Endothelial cell of umbilical vein (primary cell): ENCODE measurements at regions not wholly inside any gene's neighbourhood (a gene's known extent, or its start where the extent isn't known, plus 50 kb on each side); places are given as distances from the start of the nearest gene placed in this dataset.

Source experiments
- EZH2 ChIP-seq: IDR thresholded peaks from 2 replicates; pipeline ENCODE4 v1.6.1; 2012; ENCODE audit warnings: borderline replicate concordance, low read depth, mild to moderate bottlenecking, moderate library complexity, low read length, inconsistent platforms; ENCODE audit not compliant: severe bottlenecking
- POLR2A ChIP-seq: IDR thresholded peaks from 2 replicates; pipeline ENCODE4 v1.6.1; 2012; ENCODE audit warnings: low read depth, mild to moderate bottlenecking, control low read depth, low read length
- TF ChIP-seq, protein P1 (sequence below), 2 donors: IDR thresholded peaks; 1 replicate in 1 of 2; 2 replicates in 1 of 2; pipeline ENCODE4 v1.5.1; 2011; ENCODE audit warnings: low read length in 2 of 2, mild to moderate bottlenecking in 2 of 2, moderate library complexity in 2 of 2, control low read depth in 1 of 2, inconsistent platforms in 1 of 2, low read depth in 1 of 2; ENCODE audit not compliant: insufficient read depth in 1 of 2; ENCODE audit errors: extremely low read depth in 1 of 2
- TF ChIP-seq, protein P2 (sequence below): IDR thresholded peaks from 2 replicates; pipeline ENCODE4 v1.6.1; 2011; ENCODE audit not compliant: insufficient read depth, insufficient read length

DNA sequence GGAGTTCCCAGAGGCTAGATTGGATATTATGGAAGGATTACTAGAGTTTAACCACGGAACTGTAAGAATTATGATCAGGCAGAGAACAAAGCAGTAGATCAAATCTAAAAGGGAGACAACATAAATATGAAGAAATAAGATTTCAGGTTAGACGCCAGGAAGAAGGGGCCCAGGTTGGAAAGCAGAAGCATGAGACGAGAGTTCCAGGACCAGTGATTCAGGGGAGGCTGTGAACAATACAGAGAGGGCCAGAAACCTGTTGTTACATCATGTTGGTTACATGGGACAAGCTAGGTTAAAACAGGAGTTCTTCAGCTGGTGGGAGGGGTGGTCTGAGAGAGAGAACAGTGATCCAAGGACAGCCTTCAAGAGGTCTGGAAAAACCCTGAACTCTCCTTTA lies 128.4 kb upstream of the MROH9 start:
- TF ChIP-seq EZH2 (no peak), POLR2A (no peak)
- TF ChIP-seq, protein P1, sequence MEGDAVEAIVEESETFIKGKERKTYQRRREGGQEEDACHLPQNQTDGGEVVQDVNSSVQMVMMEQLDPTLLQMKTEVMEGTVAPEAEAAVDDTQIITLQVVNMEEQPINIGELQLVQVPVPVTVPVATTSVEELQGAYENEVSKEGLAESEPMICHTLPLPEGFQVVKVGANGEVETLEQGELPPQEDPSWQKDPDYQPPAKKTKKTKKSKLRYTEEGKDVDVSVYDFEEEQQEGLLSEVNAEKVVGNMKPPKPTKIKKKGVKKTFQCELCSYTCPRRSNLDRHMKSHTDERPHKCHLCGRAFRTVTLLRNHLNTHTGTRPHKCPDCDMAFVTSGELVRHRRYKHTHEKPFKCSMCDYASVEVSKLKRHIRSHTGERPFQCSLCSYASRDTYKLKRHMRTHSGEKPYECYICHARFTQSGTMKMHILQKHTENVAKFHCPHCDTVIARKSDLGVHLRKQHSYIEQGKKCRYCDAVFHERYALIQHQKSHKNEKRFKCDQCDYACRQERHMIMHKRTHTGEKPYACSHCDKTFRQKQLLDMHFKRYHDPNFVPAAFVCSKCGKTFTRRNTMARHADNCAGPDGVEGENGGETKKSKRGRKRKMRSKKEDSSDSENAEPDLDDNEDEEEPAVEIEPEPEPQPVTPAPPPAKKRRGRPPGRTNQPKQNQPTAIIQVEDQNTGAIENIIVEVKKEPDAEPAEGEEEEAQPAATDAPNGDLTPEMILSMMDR (IDR thresholded peaks at IDR 0.05; ENCODE audit: extremely low read depth in 1 of 2, insufficient read depth in 1 of 2, low read depth in 1 of 2, low read length in 2 of 2), result no peak
- TF ChIP-seq, protein P2, sequence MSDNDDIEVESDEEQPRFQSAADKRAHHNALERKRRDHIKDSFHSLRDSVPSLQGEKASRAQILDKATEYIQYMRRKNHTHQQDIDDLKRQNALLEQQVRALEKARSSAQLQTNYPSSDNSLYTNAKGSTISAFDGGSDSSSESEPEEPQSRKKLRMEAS, result no peak
